A549 (cell line): ENCODE measurements at regions not wholly inside any gene's neighbourhood (a gene's known extent, or its start where the extent isn't known, plus 50 kb on each side); places are given as distances from the start of the nearest gene placed in this dataset.

Experiments
- ATAC-seq, 2 experiments: fragments of 200-7000 bp in 1 of 2; fragments of >200 bp in 1 of 2; cut with Nextera tagmentation in 1 of 2; cut with Tn5 transposase in 1 of 2; 3 replicates each; pipeline versions ENCODE4 v1.8.0 to v1.9.1; 2018 to 2020; ENCODE audit warnings: mild to moderate bottlenecking in 1 of 2, moderate library complexity in 1 of 2
- CTCF ChIA-PET: fragments of 300-600 bp; sonication (Branson Sonifier 250); formaldehyde crosslinking; extraction: SDS; loops from one replicate; lab custom pipeline; 2021; ENCODE audit warnings: antibody characterized with exemption, inconsistent platforms; lab: Yijun Ruan, JAX
- POLR2A ChIA-PET: fragments of 350-600 bp; formaldehyde crosslinking; extraction: SDS; loops from one replicate; lab custom pipeline; 2021; ENCODE audit warnings: antibody characterized with exemption, inconsistent platforms; lab: Yijun Ruan, JAX
- DNase-seq, 2 experiments: peaks; one replicate each; pipeline versions ENCODE4 v3.0.0 to v3.0.0-alpha.2; 2011 to 2016; ENCODE audit warnings: low read depth in 1 of 2, low spot score in 1 of 2
- FAIRE-seq: peaks from 2 replicates; lab custom pipeline; 2011; peaks lifted over from hg19 to GRCh38; lab: Jason Lieb, UNC
- H3K27ac ChIP-seq, 2 experiments: fragments of >200 bp; sonication (Bioruptor Twin); formaldehyde crosslinking; 3 replicates each; pipeline ENCODE4 v1.5.1; 2016 to 2017
- H3K4me1 ChIP-seq: fragments of >200 bp; sonication (Bioruptor Twin); formaldehyde crosslinking; 3 replicates; pipeline ENCODE4 v1.6.1; 2016
- H3K4me2 ChIP-seq: fragments of >200 bp; sonication (Bioruptor Twin); formaldehyde crosslinking; 3 replicates; pipeline ENCODE4 v1.6.1; 2016
- H3K4me3 ChIP-seq: fragments of >200 bp; sonication (Bioruptor Twin); formaldehyde crosslinking; 3 replicates; pipeline ENCODE4 v1.5.1; 2016
- H3K9me3 ChIP-seq: fragments of >200 bp; sonication (Bioruptor Twin); formaldehyde crosslinking; 3 replicates; pipeline ENCODE4 v1.6.1; 2016
- CBX2 ChIP-seq: fragments of 200-600 bp; sonication (generic); IDR thresholded peaks from 2 replicates; pipeline ENCODE4 v1.6.1; 2016; ENCODE audit warnings: low read depth, mild to moderate bottlenecking, borderline replicate concordance
- CEBPB ChIP-seq, 2 experiments: fragments of >200 bp in 1 of 2; sonication (Bioruptor Twin) in 1 of 2; formaldehyde crosslinking in 1 of 2; IDR thresholded peaks; 2 replicates each; pipeline ENCODE4 v1.6.1; 2012 to 2016
- CHD2 ChIP-seq: fragments of 150-350 bp; IDR thresholded peaks from 2 replicates; pipeline ENCODE4 v1.6.1; 2014; ENCODE audit warnings: low read length; ENCODE audit not compliant: partially characterized antibody
- CTCF ChIP-seq: fragments of >200 bp; sonication (Bioruptor Twin); formaldehyde crosslinking; IDR thresholded peaks from 3 replicates; pipeline ENCODE4 v1.5.1; 2016
- EHMT2 ChIP-seq: fragments of 200-600 bp; sonication (generic); IDR thresholded peaks from 2 replicates; pipeline ENCODE4 v1.6.1; 2016; ENCODE audit warnings: antibody characterized with exemption, low read depth, mild to moderate bottlenecking, moderate library complexity
- ELK1 ChIP-seq: fragments of 150-350 bp; IDR thresholded peaks from 2 replicates; pipeline ENCODE4 v1.6.1; 2014; ENCODE audit warnings: low read depth, mild to moderate bottlenecking, low read length
- FOSB ChIP-seq: fragments of 250-450 bp; sonication (Bioruptor Pico); IDR thresholded peaks from 2 replicates; pipeline ENCODE4 v1.5.0; 2020; ENCODE audit warnings: mild to moderate bottlenecking, moderate library complexity
- FOSL2 ChIP-seq, 2 experiments: fragments of 450-650 bp in 1 of 2; fragments of >200 bp in 1 of 2; sonication (Bioruptor Twin) in 1 of 2; formaldehyde crosslinking; IDR thresholded peaks; 2 replicates each; pipeline versions ENCODE4 v1.5.0 to v1.6.1; 2016 to 2020; ENCODE audit warnings: mild to moderate bottlenecking in 1 of 2, moderate library complexity in 1 of 2
- FOXS1 ChIP-seq: fragments of 250-450 bp; sonication (Bioruptor Pico); IDR thresholded peaks from 2 replicates; pipeline ENCODE4 v1.5.0; 2020; ENCODE audit warnings: mild to moderate bottlenecking, moderate library complexity
- HOXB13 ChIP-seq: fragments of 250-450 bp; sonication (Bioruptor Pico); IDR thresholded peaks from 2 replicates; pipeline ENCODE4 v1.5.0; 2020; ENCODE audit warnings: low read depth, mild to moderate bottlenecking, moderate library complexity
- JUNB ChIP-seq: fragments of >200 bp; sonication (Bioruptor Twin); formaldehyde crosslinking; IDR thresholded peaks from 2 replicates; pipeline ENCODE4 v1.6.1; 2016
- KDM5A ChIP-seq: fragments of 200-600 bp; sonication (generic); IDR thresholded peaks from 2 replicates; pipeline ENCODE4 v1.6.1; 2016; ENCODE audit warnings: antibody characterized with exemption, mild to moderate bottlenecking
- MAFK ChIP-seq: fragments of 450-650 bp; IDR thresholded peaks from 2 replicates; pipeline ENCODE4 v1.6.1; 2014; ENCODE audit not compliant: partially characterized antibody
- MAZ ChIP-seq: fragments of 150-350 bp; IDR thresholded peaks from 2 replicates; pipeline ENCODE4 v1.6.1; 2014; ENCODE audit warnings: antibody characterized with exemption, low read depth, low read length, borderline replicate concordance
- MYC ChIP-seq: IDR thresholded peaks from 2 replicates; pipeline ENCODE4 v1.6.1; 2012; ENCODE audit warnings: mild to moderate bottlenecking, inconsistent platforms, low read length, improper control_type of control experiment, borderline replicate concordance
- NPAS2 ChIP-seq: fragments of 250-450 bp; sonication (Bioruptor Pico); IDR thresholded peaks from 2 replicates; pipeline ENCODE4 v1.8.0; 2022; ENCODE audit warnings: mild to moderate bottlenecking, moderate library complexity, borderline replicate concordance
- RFX5 ChIP-seq: fragments of 450-650 bp; IDR thresholded peaks from 2 replicates; pipeline ENCODE4 v1.7.1; 2014; ENCODE audit warnings: antibody characterized with exemption, mild to moderate bottlenecking, moderate library complexity
- SREBF2 ChIP-seq: fragments of 450-650 bp; IDR thresholded peaks from 2 replicates; pipeline ENCODE4 v1.6.1; 2014; ENCODE audit warnings: mild to moderate bottlenecking, moderate library complexity
- TP53 ChIP-seq: fragments of 250-450 bp; sonication (Bioruptor Pico); IDR thresholded peaks from 2 replicates; pipeline ENCODE4 v1.5.0; 2021; ENCODE audit warnings: mild to moderate bottlenecking, moderate library complexity
- USF2 ChIP-seq: fragments of 450-650 bp; IDR thresholded peaks from 2 replicates; pipeline ENCODE4 v1.6.1; 2014; ENCODE audit warnings: antibody characterized with exemption
- WGBS: methylation state at CpG from one replicate; pipeline ENCODE4 v1.1.6; 2017; ENCODE audit errors: missing lambda C conversion rate; 5-methylcytosine and 5-hydroxymethylcytosine counted together

- Histone ChIP-seq H3K9me3 (0 out of 3 replicates have a peak, but pooled peaks cover 2% of the 10 kb centered on the region), H3K4me2 (no peak overlapping the region), H3K27ac (no peak overlapping the region), H3K4me3 (no peak overlapping the region), H3K4me1 (no peaks in the 10 kb centered on the region)
- WGBS, result 48% methylated on average over 7 of the region's 7 CpGs
- CTCF ChIA-PET, result no interaction called here
- POLR2A ChIA-PET, result no interaction called here
- ATAC-seq (no peak), DNase-seq (no peak), FAIRE-seq (no peak)
- TF ChIP-seq KDM5A (no peak), FOSL2 (IDR thresholded peaks at IDR 0.05) (no peak), FOSL2 (CRISPR knock-in tag; IDR thresholded peaks at IDR 0.05) (no peak), FOSB (no peak), CEBPB (IDR thresholded peaks at IDR 0.05) (peak in 1 of 2 experiments; percentile 37; a peak in 1 of 4 replicates), RFX5 (no peak), USF2 (no peak)
These were observed 64.9 kb upstream of the NRBF2 start for GRCh38 chr10:63068246-63068645.

DNA sequence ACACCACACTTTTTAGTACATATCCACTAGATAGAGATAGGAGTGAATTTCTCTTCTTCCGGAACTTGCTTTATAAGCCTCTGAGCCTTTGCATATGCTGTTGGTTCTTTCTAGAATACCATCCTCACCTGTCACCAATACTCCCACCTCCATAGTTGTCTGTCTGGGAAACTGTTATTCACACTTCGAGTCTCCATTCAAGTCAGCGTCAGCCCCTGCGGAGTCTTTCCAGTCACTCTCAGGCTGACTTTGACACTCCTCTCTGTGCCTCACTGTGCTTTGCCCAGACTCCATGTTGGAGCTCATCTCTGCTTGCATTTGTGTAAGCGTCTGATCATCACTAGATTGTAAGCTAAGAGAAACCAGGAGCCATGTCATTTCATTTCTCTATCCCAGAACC lies 66.5 kb upstream of the NRBF2 start:
- WGBS, result 64% methylated on average over 5 of the region's 5 CpGs
- Histone ChIP-seq H3K4me2 (no peak overlapping the region), H3K27ac (no peak overlapping the region), H3K4me3 (no peak overlapping the region), H3K9me3 (0 out of 3 replicates have a peak, but pooled peaks cover 2% of the 10 kb centered on the region), H3K4me1 (no peaks in the 10 kb centered on the region)
- no peak for FAIRE-seq
- ChIA-PET CTCF (interaction anchor here (1.3 kb wide), 1 partner anchor 17 kb away, joined by 3 read pairs; no protein-coding TSS in a partner anchor), POLR2A (no interaction called here)
- no peak for ATAC-seq
- DNase-seq, result no peak
- TF ChIP-seq HOXB13 (CRISPR knock-in tag) (no peak), MYC (no peak), FOXS1 (CRISPR knock-in tag) (no peak)

- TF ChIP-seq EHMT2 (no peak), TP53 (CRISPR knock-in tag) (no peak), MAFK (no peak), MYC (no peak), NPAS2 (CRISPR knock-in tag) (no peak), SREBF2 (no peak), USF2 (no peak), CHD2 (no peak), MAZ (no peak), CBX2 (no peak), ELK1 (no peak), JUNB (no peak), CTCF (no peak)
- no peak overlapping the region; the same call in 2 of the 3 replicates for H3K4me2 ChIP-seq
- WGBS, result 24% methylated on average over 4 of the region's 4 CpGs
- no peaks in the 10 kb centered on the region for H3K4me1 ChIP-seq
- ATAC-seq (no peak), DNase-seq (no peak), FAIRE-seq (no peak)
- ChIA-PET POLR2A (no interaction called here), CTCF (no interaction called here)
- no peak overlapping the region for H3K27ac ChIP-seq
- no peak overlapping the region for H3K4me3 ChIP-seq
- H3K9me3 ChIP-seq, result 0 out of 3 replicates have a peak, but pooled peaks cover 2% of the 10 kb centered on the region
These were observed 68.4 kb upstream of the NRBF2 start for GRCh38 chr10:63064706-63065105.
